ENCODE measurements at regions not wholly inside any gene's neighbourhood (a gene's known extent, or its start where the extent isn't known, plus 50 kb on each side); places are given as distances from the start of the nearest gene placed in this dataset.

GRCh38 chr15:53158995-53159394 lies 368.9 kb upstream of the ONECUT1 start:
- Mint-ChIP-seq H3K27me3 (ENCODE audit: unreplicated experiment) (peaks cover 13% of the 10 kb centered on the region), H3K4me1 (ENCODE audit: low read depth, unreplicated experiment) (no peaks in the 10 kb centered on the region), H3K4me3 (ENCODE audit: low read depth, unreplicated experiment) (no peak overlapping the region), H3K9me3 (ENCODE audit: low read depth, unreplicated experiment) (no peaks in the 10 kb centered on the region), H3K36me3 (ENCODE audit: insufficient read depth, unreplicated experiment) (no peaks in the 10 kb centered on the region), H3K27ac (ENCODE audit: unreplicated experiment) (no peak overlapping the region)
- no TSS peak for BruUV-seq (replicated peaks)
- CTCF ChIA-PET, result no interaction called here
- DNase-seq, result no peak
- intact Hi-C loops (cut with micrococcal nuclease; ENCODE audit: unreplicated experiment), result no loop called here
- TF ChIP-seq CTCF (IDR thresholded peaks at IDR 0.05; ENCODE audit: unreplicated experiment), result no peak

- Mint-ChIP-seq H3K36me3 (ENCODE audit: insufficient read depth, unreplicated experiment) (no peaks in the 10 kb centered on the region), H3K9me3 (ENCODE audit: low read depth, unreplicated experiment) (peaks cover 2% of the 10 kb centered on the region), H3K27me3 (ENCODE audit: unreplicated experiment) (no peaks in the 10 kb centered on the region), H3K4me3 (ENCODE audit: low read depth, unreplicated experiment) (no peak overlapping the region), H3K27ac (ENCODE audit: unreplicated experiment) (no peak overlapping the region), H3K4me1 (ENCODE audit: low read depth, unreplicated experiment) (no peaks in the 10 kb centered on the region)
- BruUV-seq (replicated peaks), result no TSS peak
- CTCF ChIA-PET, result no interaction called here
- intact Hi-C loops (cut with micrococcal nuclease; ENCODE audit: unreplicated experiment), result no loop called here
- DNase-seq, result no peak
- no peak for TF ChIP-seq CTCF (IDR thresholded peaks at IDR 0.05; ENCODE audit: unreplicated experiment)
Observed at GRCh38 chr15:53133255-53133850, 343.2 kb upstream of the ONECUT1 start.

DNA sequence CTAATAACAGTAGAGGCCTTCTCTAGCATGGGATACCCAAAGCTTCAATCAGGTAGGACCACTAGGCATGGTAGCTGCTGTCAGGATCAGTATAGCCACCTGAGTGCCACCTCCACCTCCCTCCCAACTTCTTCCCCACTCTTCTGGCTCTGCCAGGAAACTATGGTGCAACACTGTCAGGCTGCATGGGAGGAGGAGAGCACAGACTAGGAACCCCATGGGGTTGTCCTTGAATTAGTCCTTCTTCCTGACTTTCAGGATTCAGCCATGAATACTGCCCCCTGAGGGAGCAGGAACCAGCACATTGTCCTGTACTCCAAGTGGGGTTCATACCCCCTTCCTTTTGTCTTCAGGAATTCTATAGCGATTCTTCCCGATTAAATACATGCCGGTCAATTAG lies 340.8 kb upstream of the ONECUT1 start:
- Mint-ChIP-seq H3K27ac (ENCODE audit: unreplicated experiment) (no peak overlapping the region), H3K4me1 (ENCODE audit: low read depth, unreplicated experiment) (no peaks in the 10 kb centered on the region), H3K27me3 (ENCODE audit: unreplicated experiment) (no peaks in the 10 kb centered on the region), H3K9me3 (ENCODE audit: low read depth, unreplicated experiment) (peaks cover 2% of the 10 kb centered on the region), H3K4me3 (ENCODE audit: low read depth, unreplicated experiment) (no peak overlapping the region), H3K36me3 (ENCODE audit: insufficient read depth, unreplicated experiment) (no peaks in the 10 kb centered on the region)
- intact Hi-C loops (cut with micrococcal nuclease; ENCODE audit: unreplicated experiment), result no loop called here
- DNase-seq, result no peak
- no TSS peak for BruUV-seq (replicated peaks)
- CTCF ChIA-PET, result no interaction called here
- TF ChIP-seq CTCF (IDR thresholded peaks at IDR 0.05; ENCODE audit: unreplicated experiment), result no peak

- no peaks in the 10 kb centered on the region for H3K4me1 Mint-ChIP-seq (ENCODE audit: low read depth, unreplicated experiment)
- TF ChIP-seq CTCF (IDR thresholded peaks at IDR 0.05; ENCODE audit: unreplicated experiment), result no peak
- H3K4me3 Mint-ChIP-seq (ENCODE audit: low read depth, unreplicated experiment), result no peak overlapping the region
- CTCF ChIA-PET, result no interaction called here
- no peaks in the 10 kb centered on the region for H3K27me3 Mint-ChIP-seq (ENCODE audit: unreplicated experiment)
- no peaks in the 10 kb centered on the region for H3K36me3 Mint-ChIP-seq (ENCODE audit: insufficient read depth, unreplicated experiment)
- intact Hi-C loops (cut with micrococcal nuclease; ENCODE audit: unreplicated experiment), result no loop called here
- H3K9me3 Mint-ChIP-seq (ENCODE audit: low read depth, unreplicated experiment), result no peaks in the 10 kb centered on the region
- no peak for DNase-seq
- H3K27ac Mint-ChIP-seq (ENCODE audit: unreplicated experiment), result no peak overlapping the region
- no TSS peak for BruUV-seq (replicated peaks)
Observed at GRCh38 chr15:53129121-53129904, 339.2 kb upstream of the ONECUT1 start.
